Smooth muscle cell of the brain vasculature (primary cell): ENCODE measurements at regions not wholly inside any gene's neighbourhood (a gene's known extent, or its start where the extent isn't known, plus 50 kb on each side); places are given as distances from the start of the nearest gene placed in this dataset.

Source experiments
- DNase-seq: peaks from one replicate; pipeline ENCODE4 v3.0.0-alpha.2; 2012; ENCODE audit warnings: low read depth, low spot score

DNA sequence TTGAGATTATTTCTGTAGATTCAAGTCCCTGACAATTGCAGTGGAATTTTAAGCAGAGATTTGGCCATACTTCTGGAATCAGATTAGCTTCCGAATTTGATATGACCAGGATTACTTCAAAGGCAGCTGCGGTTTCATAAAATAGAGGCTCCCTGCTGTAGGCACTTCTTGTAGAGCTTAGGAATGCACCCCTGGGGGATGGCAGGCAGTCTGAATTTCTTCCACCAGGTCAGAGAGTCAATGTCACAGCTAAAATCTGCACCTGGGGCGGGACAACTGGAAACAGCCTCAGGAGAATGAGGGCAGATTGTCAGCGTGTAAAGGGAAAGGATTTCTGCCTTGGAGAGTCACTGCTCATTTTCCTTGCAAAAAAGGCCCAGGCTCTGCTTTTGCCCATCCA lies 182.6 kb downstream of the ARRDC4 start:
- no peak for DNase-seq

DNA sequence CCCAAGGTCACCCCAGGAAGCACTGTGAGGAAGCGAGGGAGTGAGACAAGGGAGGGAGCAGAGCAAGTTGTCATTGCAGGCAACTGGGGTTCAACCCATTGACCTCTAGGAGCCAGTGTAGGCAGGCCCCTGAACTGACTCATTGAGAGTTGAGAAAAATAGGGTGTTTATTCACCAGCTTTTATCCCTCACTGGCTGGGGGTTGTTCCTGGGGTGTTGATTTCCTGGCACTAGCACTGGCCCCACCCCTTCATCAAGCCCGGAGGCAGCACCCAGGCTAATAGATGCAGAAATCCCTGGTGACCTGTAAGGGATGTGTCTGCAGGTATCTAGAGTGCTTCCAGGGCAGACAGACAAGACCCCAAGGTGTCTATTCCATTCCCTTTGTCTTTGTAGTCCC lies 183.9 kb downstream of the ARRDC4 start:
- no peak for DNase-seq

- no peak for DNase-seq
Observed at GRCh38 chr15:98146031-98146820, 185.7 kb downstream of the ARRDC4 start.

GRCh38 chr15:98147415-98147814 lies 186.9 kb downstream of the ARRDC4 start:
- no peak for DNase-seq

DNA sequence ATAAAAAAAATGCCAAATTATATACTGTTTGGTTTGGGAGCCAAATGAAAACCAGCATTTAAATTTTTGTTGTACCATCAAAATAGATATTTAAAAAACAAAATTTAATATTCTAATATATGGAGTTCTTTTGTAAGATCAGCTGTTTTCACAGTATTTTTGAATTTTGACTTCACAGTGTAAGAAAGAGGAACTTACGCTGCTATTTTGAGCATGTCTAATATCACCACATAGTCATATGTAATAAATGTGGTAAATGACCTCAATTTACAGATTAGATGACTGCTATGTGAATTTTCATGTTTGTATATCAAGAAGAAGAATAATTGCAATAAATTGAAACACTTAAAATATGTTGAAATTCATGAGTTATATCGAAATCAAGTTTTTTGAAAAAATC lies 189.6 kb downstream of the ARRDC4 start:
- DNase-seq = no peak

DNA sequence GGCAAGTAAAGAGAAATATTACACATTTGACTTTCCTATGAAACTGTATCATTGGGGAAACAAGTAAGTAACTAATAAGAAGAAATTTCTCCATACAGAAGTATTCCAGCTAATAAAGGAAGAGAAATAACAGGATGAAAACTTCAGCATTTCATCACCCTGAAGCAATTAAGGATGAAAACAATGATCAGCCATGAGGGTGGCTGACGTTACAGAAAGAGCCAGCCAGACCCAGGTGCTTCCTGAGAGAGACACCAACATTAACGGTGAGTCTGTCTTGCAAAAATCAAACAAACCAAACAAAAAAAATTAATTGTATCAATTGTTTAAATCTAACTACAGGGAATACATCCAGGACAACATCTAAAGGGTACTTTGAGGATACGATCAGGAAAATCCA lies 190.0 kb downstream of the ARRDC4 start:
- DNase-seq = no peak

DNA sequence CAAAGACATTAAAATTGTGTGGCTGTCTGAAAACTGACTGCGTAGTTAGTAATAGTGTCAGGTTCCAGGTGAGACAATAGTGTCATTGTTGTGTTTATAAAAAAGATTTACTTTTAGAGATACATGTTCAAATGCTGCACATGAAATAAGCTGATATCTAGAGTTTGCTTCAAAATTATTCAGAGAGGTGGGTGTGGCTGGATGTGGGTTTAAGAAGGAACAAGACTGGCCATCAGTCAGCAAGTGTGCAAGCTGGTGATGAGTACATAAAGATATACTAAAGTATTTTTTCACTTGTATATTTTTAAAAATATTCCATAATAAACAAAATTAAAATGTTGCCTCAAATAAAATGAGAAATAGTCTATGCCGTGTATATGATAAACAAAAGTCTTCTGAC lies 190.6 kb downstream of the ARRDC4 start:
- no peak for DNase-seq

GRCh38 chr15:98152156-98152555 lies 191.7 kb downstream of the ARRDC4 start:
- DNase-seq = no peak

GRCh38 chr15:98154863-98155262 lies 194.4 kb downstream of the ARRDC4 start:
- DNase-seq = no peak

- DNase-seq = no peak
Observed at GRCh38 chr15:98155356-98155755, 194.9 kb downstream of the ARRDC4 start.

- DNase-seq = no peak
Observed at GRCh38 chr15:98160236-98160635, 199.7 kb downstream of the ARRDC4 start.

DNA sequence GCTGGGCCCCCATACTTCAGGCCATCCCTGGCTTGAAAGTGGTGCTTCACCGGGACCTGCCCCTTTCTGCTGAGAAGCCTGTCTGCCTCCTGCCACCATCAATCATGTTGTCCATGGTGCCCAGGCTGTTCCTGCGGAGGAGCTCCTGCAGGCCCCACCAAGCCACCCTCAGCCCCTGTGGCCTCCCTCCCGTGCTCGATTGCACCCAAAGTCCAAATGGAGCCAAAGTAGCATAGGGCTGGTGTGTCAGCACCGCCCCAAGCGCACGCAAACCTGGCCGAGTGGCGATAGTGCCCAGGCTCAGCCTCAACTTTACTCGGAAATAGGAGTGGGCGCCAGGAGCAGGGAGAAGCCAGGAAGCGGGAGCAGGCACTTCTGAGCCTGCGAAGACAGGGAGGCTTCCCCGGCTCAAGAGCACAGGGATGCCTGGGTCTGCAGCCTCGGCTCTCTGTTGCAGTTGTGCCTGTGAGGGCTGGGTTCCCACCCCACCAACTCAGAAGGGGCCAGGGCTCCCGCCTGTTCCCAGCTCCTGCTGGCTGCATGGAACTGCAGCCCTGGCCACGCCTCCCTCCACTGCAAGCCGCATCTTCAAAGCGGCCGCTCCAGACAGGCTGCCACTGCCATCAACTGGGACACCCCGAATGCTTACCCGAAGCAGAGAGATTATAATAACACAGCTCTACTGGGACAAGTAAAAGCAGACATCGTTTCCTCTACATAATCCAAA lies 203.0 kb downstream of the ARRDC4 start:
- no peak for DNase-seq

GRCh38 chr15:98164571-98164970 lies 204.1 kb downstream of the ARRDC4 start:
- no peak for DNase-seq

DNA sequence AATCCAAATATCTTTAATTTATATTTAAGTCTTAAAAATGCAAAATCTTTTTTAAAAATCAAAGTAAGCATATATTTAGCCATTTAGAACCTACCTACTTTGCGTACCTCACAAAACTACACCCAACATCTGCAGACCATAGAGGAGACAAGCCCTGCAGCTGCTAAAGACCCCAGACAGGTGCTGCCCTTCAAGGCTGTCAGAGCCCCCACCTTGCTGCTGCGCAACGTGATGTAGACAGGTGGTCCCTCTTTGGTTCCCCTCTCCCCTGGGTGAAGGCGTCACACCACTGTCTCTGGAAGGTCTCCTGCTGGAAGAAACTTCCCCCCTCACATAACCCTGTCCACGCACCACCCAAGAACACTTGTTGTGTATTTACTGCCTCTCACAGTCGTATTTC lies 204.5 kb downstream of the ARRDC4 start:
- no peak for DNase-seq

DNA sequence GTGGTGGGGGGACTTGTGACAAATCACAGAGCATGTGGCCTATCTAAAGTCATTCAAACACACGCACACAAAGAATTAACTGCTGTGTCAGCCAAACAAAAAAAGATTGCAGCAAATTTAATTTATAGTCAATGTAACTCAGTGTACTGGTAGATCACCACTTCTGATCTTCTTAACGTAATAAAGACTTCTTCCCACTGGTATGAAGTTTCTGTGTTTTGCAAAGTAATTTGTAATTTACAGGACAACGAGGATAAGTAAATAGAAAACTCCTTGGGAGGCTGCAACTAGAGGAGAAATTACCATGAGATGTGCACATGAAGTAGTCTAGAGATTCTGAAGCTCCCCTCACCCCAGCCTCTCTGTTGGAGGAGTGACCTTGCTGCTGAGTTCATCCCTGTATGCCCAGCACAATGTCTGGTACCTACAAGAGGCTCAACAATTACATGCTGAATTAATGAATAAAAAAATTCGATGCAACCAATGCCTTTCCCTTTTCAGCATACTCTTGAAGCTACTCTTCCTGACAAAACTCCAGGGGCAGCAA lies 207.3 kb downstream of the ARRDC4 start:
- no peak for DNase-seq

GRCh38 chr15:98169551-98169950 lies 209.0 kb downstream of the ARRDC4 start:
- DNase-seq = no peak

- no peak for DNase-seq
Observed at GRCh38 chr15:98174286-98174685, 213.8 kb downstream of the ARRDC4 start.

DNA sequence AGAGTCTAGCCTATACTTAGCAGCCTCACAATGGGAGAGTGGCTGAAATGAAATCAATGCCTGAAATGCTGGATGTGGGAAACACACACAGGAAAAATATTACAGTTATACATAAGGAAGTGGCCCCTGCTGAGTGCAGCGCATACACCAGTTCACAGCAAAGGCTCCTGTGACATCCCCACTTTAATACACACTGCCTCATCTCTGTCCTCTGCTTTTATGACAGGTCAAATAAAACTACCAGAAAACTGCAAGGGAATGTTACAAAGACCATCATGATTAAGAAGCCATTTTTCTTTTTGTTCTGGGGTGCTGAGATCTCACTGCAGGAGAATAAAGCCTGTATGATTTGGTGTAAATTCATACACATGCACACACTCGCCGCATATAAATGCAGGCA lies 214.3 kb downstream of the ARRDC4 start:
- DNase-seq = no peak

DNA sequence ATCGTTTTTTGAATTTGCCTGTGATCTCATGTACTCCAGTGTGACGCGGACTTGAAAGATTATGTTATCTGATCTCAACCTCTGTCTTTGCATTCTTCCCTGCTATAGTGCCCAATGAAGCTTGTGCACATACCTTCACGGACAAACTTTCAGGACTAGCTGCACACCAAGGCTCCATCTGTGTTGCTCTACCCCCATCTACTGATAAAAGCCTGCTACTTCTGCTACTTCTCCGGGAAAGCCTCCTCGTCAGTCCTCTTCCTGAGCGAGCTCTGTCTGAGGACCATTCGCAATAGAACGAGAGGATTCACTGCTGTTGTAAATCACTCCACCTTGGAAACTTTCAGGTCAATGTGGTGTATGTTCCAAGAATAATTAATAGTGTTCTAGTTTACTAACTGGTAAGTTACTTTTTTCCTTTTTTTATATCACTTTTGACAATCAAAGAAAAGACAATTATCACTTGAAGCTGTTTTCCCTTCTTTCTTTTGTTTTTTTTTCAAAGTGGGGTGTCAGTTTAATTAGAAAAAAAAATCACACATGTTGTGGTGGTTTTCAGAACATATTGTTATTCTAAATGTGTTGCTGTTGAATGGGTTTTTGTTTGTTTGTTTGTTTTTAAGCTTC lies 217.6 kb downstream of the ARRDC4 start:
- peak; percentile 29 for DNase-seq

DNA sequence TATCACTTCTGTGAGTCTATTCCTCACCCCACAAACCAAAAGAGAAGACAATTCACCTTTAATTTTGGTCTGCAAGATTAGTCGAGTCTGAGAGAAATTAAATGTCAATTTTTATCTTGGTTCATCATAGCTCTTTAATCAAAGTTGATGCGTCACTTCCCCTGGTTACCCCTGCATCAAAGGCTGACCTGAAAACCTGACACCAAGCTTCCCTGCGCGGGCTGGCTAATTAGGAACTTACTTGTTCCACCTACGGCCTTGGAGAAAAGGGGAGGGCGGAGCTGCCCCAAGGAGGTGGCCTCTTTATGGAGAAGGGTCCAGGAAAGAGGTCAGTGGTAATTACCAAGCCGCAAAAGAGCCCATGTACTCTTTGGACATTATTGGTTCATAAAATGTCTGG lies 218.4 kb downstream of the ARRDC4 start:
- DNase-seq = no peak

DNA sequence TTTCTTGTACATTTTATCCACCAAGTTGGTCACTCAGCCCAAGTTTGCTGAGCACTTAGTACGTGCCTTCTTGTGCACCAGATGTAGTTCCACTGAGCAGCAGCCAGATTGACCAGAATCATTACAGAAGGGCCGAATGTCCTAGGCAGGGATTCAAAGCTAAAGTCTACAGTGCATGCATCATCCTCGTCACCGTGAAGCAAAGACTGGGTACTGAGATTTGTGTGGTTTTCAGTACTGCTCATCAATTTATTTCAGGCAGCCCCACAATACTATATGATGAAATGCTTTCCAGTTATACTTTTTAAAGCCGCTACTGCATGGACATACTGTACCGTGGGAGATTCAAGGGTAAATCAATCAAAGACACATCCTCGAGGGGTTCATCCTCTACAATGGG lies 227.0 kb downstream of the ARRDC4 start:
- no peak for DNase-seq

- DNase-seq = no peak
Observed at GRCh38 chr15:98190914-98191313, 230.4 kb downstream of the ARRDC4 start.

DNA sequence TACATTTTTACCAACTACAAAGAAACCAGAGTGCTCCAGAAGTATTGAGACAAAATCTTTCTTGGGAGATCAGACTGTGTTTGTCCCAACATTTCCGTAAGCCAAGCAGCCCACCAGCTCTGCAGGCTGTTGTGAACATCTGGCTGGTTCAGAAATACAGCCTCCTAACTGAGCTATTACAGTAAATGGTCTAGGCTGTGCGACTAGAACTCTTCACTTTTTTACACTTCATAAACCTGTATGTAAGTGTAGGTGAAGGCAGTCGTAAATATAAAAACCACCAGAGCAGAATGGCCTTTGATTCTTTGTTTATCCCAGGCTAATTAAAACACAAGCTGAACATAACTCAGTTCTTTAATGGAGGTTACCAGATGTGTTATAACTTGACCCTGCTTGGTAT lies 235.3 kb downstream of the ARRDC4 start:
- DNase-seq = no peak
